Fibroblast of the aortic adventitia (primary cell): ENCODE measurements at regions not wholly inside any gene's neighbourhood (a gene's known extent, or its start where the extent isn't known, plus 50 kb on each side); places are given as distances from the start of the nearest gene placed in this dataset.
A peak's percentile ranks its signal among the peaks of the same experiment; 100 is the strongest.
"Not testable (repeated sequence)": the region's sequence is repeated elsewhere in the genome, so short reads cannot be mapped to it uniquely, and the experiment has no call there.

Source experiments
- DNase-seq: peaks from one replicate; pipeline ENCODE4 v3.0.0-alpha.2; 2010; ENCODE audit warnings: low read depth
- H3K4me3 ChIP-seq: 2 replicates; pipeline ENCODE4 v1.5.1; 2011; ENCODE audit warnings: low read depth, mild to moderate bottlenecking, control low read depth, low read length, moderate library complexity
- CTCF ChIP-seq: IDR thresholded peaks from 2 replicates; pipeline ENCODE4 v1.5.1; 2011; ENCODE audit warnings: mild to moderate bottlenecking, low read length, control low read depth, inconsistent platforms; ENCODE audit not compliant: insufficient read depth

- H3K4me3 ChIP-seq = no peak overlapping the region
- TF ChIP-seq CTCF = no peak
- DNase-seq = peak; percentile 27
Observed at GRCh38 chr4:123233136-123233768, 163.3 kb upstream of the SPRY1 start.

GRCh38 chr4:123234955-123235354 lies 161.6 kb upstream of the SPRY1 start:
- no peak overlapping the region for H3K4me3 ChIP-seq
- TF ChIP-seq CTCF = no peak
- DNase-seq = no peak

- DNase-seq = peak; percentile 10
- no peak for TF ChIP-seq CTCF
- H3K4me3 ChIP-seq = no peak overlapping the region
Observed at GRCh38 chr4:123235431-123235830, 161.2 kb upstream of the SPRY1 start.

- no peak for DNase-seq
- H3K4me3 ChIP-seq = no peak overlapping the region
- TF ChIP-seq CTCF = no peak
Observed at GRCh38 chr4:123236606-123237005, 160.0 kb upstream of the SPRY1 start.

- DNase-seq, H3K4me3 ChIP-seq: not testable (repeated sequence)
Observed at GRCh38 chr4:123240286-123240685, 156.3 kb upstream of the SPRY1 start.

GRCh38 chr4:123243220-123243619 lies 153.4 kb upstream of the SPRY1 start:
- H3K4me3 ChIP-seq, DNase-seq: not testable (repeated sequence)

- TF ChIP-seq CTCF = no peak
- H3K4me3 ChIP-seq = no peak overlapping the region
- DNase-seq = no peak
Observed at GRCh38 chr4:123244137-123244536, 152.5 kb upstream of the SPRY1 start.

GRCh38 chr4:123246085-123246484 lies 150.5 kb upstream of the SPRY1 start:
- no peak for DNase-seq
- no peak overlapping the region for H3K4me3 ChIP-seq
- no peak for TF ChIP-seq CTCF
